SU-DHL-6 (cell line): ENCODE measurements at regions not wholly inside any gene's neighbourhood (a gene's known extent, or its start where the extent isn't known, plus 50 kb on each side); places are given as distances from the start of the nearest gene placed in this dataset.

ENCODE experiments used
- H2AFZ ChIP-seq: fragments of 200-600 bp; sonication (generic); 2 replicates; pipeline ENCODE4 v1.6.1; 2014; ENCODE audit warnings: low read depth, mild to moderate bottlenecking, moderate library complexity, mixed read lengths, antibody characterized with exemption, low read length; ENCODE audit not compliant: severe bottlenecking
- H3F3A ChIP-seq: fragments of 200-600 bp; shearing (Covaris generic); 2 replicates; pipeline ENCODE4 v1.6.0; 2016; ENCODE audit warnings: antibody characterized with exemption, mild to moderate bottlenecking; ENCODE audit not compliant: insufficient read depth
- H3K27ac ChIP-seq: fragments of 200-600 bp; sonication (generic); 2 replicates; pipeline ENCODE4 v1.5.1; 2016; ENCODE audit warnings: low read depth, mild to moderate bottlenecking, low read length, moderate library complexity, mixed read lengths
- H3K27me3 ChIP-seq: fragments of 200-600 bp; sonication (generic), shearing (Covaris generic); 2 replicates; pipeline ENCODE4 v1.6.0; 2014; ENCODE audit warnings: mild to moderate bottlenecking, low read length
- H3K36me3 ChIP-seq: fragments of 200-600 bp; sonication (generic); 2 replicates; pipeline ENCODE4 v1.6.1; 2014; ENCODE audit warnings: mild to moderate bottlenecking, low read length, mixed read lengths
- H3K4me2 ChIP-seq: fragments of 300-600, 200-600 bp; shearing (Covaris generic), sonication (generic); 2 replicates; pipeline ENCODE4 v1.6.0; 2014; ENCODE audit warnings: low read length, low read depth, mild to moderate bottlenecking; ENCODE audit not compliant: poor library complexity, severe bottlenecking
- H3K4me3 ChIP-seq: fragments of 200-600 bp; sonication (generic); 2 replicates; pipeline ENCODE4 v1.5.1; 2014; ENCODE audit warnings: antibody characterized with exemption, low read length, mild to moderate bottlenecking, mixed read lengths; ENCODE audit not compliant: insufficient read depth, poor library complexity, severe bottlenecking
- H3K79me2 ChIP-seq: fragments of 200-600 bp; sonication (generic); 2 replicates; pipeline ENCODE4 v1.6.1; 2014; ENCODE audit warnings: mild to moderate bottlenecking, low read length, moderate library complexity; ENCODE audit not compliant: insufficient read depth
- H3K9ac ChIP-seq: fragments of 200-600 bp; sonication (generic); 2 replicates; pipeline ENCODE4 v1.7.0; 2014; ENCODE audit warnings: mild to moderate bottlenecking, low read length
- H3K9me2 ChIP-seq: fragments of 200-600 bp; sonication (generic); replicated peaks from 2 replicates; pipeline ENCODE4 v1.6.1; 2014; ENCODE audit warnings: low read length; ENCODE audit not compliant: insufficient read depth
- H3K9me3 ChIP-seq: fragments of 200-600 bp; sonication (generic); 2 replicates; pipeline ENCODE4 v1.6.1; 2014; ENCODE audit warnings: low read length, mixed read lengths; ENCODE audit not compliant: insufficient read depth
- H4K20me1 ChIP-seq: fragments of 200-600 bp; sonication (generic); 2 replicates; pipeline ENCODE4 v1.6.1; 2014; ENCODE audit warnings: low read depth, mild to moderate bottlenecking, antibody characterized with exemption, low read length, moderate library complexity, mixed read lengths
- EZH2phosphoT487 ChIP-seq: fragments of 200-600 bp; sonication (generic), shearing (Covaris generic); conservative IDR thresholded peaks from 2 replicates; pipeline ENCODE4 v1.6.1; 2018; ENCODE audit warnings: mild to moderate bottlenecking, antibody characterized with exemption, low read length, moderate library complexity, mixed read lengths
- TF ChIP-seq, protein P1 (sequence below): fragments of 200-600 bp; sonication (generic); IDR thresholded peaks from one replicate; pipeline ENCODE4 v1.5.1; 2017; ENCODE audit warnings: antibody characterized with exemption, mild to moderate bottlenecking, low read length, moderate library complexity; ENCODE audit not compliant: insufficient read depth, poor library complexity, severe bottlenecking

- Histone ChIP-seq H2AFZ (no peak overlapping the region), H3K4me2 (no peak overlapping the region), H3K9me2 (no peaks in the 10 kb centered on the region), H3F3A (no peaks in the 10 kb centered on the region), H3K79me2 (no peaks in the 10 kb centered on the region), H3K27ac (no peak overlapping the region), H3K4me3 (no peak overlapping the region), H3K9me3 (no peaks in the 10 kb centered on the region), H3K27me3 (no peaks in the 10 kb centered on the region), H4K20me1 (no peaks in the 10 kb centered on the region), H3K9ac (no peak overlapping the region), H3K36me3 (no peaks in the 10 kb centered on the region)
- TF ChIP-seq, protein P1, sequence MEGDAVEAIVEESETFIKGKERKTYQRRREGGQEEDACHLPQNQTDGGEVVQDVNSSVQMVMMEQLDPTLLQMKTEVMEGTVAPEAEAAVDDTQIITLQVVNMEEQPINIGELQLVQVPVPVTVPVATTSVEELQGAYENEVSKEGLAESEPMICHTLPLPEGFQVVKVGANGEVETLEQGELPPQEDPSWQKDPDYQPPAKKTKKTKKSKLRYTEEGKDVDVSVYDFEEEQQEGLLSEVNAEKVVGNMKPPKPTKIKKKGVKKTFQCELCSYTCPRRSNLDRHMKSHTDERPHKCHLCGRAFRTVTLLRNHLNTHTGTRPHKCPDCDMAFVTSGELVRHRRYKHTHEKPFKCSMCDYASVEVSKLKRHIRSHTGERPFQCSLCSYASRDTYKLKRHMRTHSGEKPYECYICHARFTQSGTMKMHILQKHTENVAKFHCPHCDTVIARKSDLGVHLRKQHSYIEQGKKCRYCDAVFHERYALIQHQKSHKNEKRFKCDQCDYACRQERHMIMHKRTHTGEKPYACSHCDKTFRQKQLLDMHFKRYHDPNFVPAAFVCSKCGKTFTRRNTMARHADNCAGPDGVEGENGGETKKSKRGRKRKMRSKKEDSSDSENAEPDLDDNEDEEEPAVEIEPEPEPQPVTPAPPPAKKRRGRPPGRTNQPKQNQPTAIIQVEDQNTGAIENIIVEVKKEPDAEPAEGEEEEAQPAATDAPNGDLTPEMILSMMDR: no peak
- TF ChIP-seq EZH2phosphoT487: no peak
Measured at GRCh38 chr1:59135761-59136255, 161.1 kb upstream of the FGGY start.

DNA sequence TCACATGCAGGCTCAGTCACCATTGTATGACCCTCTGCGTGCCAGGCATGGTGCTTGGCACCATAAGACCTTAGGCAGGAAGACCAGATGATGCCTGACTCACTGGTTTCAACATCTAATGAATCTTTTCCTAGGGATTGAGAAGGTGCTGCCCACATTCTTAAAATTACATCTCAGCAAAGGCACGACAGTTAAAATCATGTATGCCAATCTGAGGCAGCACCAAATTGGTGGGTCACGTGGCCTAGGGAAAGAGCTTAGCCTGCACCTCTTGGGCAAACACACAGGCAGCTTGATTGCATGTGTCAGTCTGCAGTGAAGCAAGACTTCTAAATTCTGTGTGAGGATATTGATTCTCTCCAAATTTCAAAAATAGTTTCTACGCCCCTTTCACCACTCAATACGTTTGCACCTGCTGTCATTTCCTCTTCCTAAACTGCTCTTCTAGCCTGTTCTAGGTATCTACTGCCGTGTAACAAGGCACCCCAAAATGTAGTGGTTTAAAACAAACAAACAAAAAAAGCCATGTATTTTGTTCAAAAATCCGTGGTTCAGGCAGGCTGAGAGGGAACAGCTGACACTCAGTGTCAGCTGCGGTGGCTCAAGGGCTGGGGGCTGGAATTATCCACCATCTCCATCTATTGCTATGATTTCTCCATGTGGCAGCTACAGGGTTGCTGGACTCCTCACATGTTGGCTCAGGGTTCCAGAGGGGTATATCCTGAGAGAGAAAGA is 160.2 kb upstream of the FGGY start:
- Histone ChIP-seq H3K9ac (no peak overlapping the region), H3K4me3 (no peak overlapping the region), H3K36me3 (no peaks in the 10 kb centered on the region), H3K9me2 (no peaks in the 10 kb centered on the region), H3K79me2 (no peaks in the 10 kb centered on the region), H3K27ac (no peak overlapping the region), H3K9me3 (no peaks in the 10 kb centered on the region), H3K27me3 (no peaks in the 10 kb centered on the region), H3F3A (no peaks in the 10 kb centered on the region), H3K4me2 (no peak overlapping the region), H4K20me1 (no peaks in the 10 kb centered on the region), H2AFZ (no peak overlapping the region)
- TF ChIP-seq, protein P1: no peak
- no peak for TF ChIP-seq EZH2phosphoT487

GRCh38 chr1:59137276-59137615 is 159.6 kb upstream of the FGGY start:
- no peaks in the 10 kb centered on the region for H3K9me2 ChIP-seq
- no peak overlapping the region for H3K4me3 ChIP-seq
- H3F3A ChIP-seq: no peaks in the 10 kb centered on the region

More at GRCh38 chr1:59137276-59137615, 159.6 kb upstream of the FGGY start:
- Histone ChIP-seq H3K27me3 (no peaks in the 10 kb centered on the region), H3K9ac (no peak overlapping the region), H3K9me3 (no peaks in the 10 kb centered on the region), H3K79me2 (no peaks in the 10 kb centered on the region), H2AFZ (no peak overlapping the region), H4K20me1 (no peaks in the 10 kb centered on the region), H3K4me2 (no peak overlapping the region), H3K27ac (no peak overlapping the region), H3K36me3 (no peaks in the 10 kb centered on the region)
- TF ChIP-seq, protein P1: no peak
- TF ChIP-seq EZH2phosphoT487: no peak
